Fibroblast of the aortic adventitia (primary cell): ENCODE measurements at regions not wholly inside any gene's neighbourhood (a gene's known extent, or its start where the extent isn't known, plus 50 kb on each side); places are given as distances from the start of the nearest gene placed in this dataset.

Experiments
- DNase-seq: peaks from one replicate; pipeline ENCODE4 v3.0.0-alpha.2; 2010; ENCODE audit warnings: low read depth
- H3K4me3 ChIP-seq: 2 replicates; pipeline ENCODE4 v1.5.1; 2011; ENCODE audit warnings: low read depth, mild to moderate bottlenecking, control low read depth, low read length, moderate library complexity
- CTCF ChIP-seq: IDR thresholded peaks from 2 replicates; pipeline ENCODE4 v1.5.1; 2011; ENCODE audit warnings: mild to moderate bottlenecking, low read length, control low read depth, inconsistent platforms; ENCODE audit not compliant: insufficient read depth

- no peak for DNase-seq
- TF ChIP-seq CTCF: no peak
- H3K4me3 ChIP-seq: no peak overlapping the region
Measured at GRCh38 chr2:161059388-161059787, 100.8 kb upstream of the TANK start.

GRCh38 chr2:161061786-161062185, 98.4 kb upstream of the TANK start:
- H3K4me3 ChIP-seq: no peak overlapping the region
- TF ChIP-seq CTCF: no peak
- no peak for DNase-seq

GRCh38 chr2:161063157-161063945, 96.9 kb upstream of the TANK start:
- H3K4me3 ChIP-seq: peak overlapping the region; percentile 27
- DNase-seq: peak; percentile 94
- peak; percentile 92 for TF ChIP-seq CTCF

GRCh38 chr2:161063946-161064306, 96.3 kb upstream of the TANK start:
- DNase-seq: no peak
- no peak for TF ChIP-seq CTCF
- no peak overlapping the region for H3K4me3 ChIP-seq

GRCh38 chr2:161067846-161068350, 92.3 kb upstream of the TANK start:
- H3K4me3 ChIP-seq: no peak overlapping the region
- TF ChIP-seq CTCF: no peak
- no peak for DNase-seq

- H3K4me3 ChIP-seq: no peak overlapping the region
- no peak for TF ChIP-seq CTCF
- DNase-seq: peak; percentile 26
Measured at GRCh38 chr2:161068670-161069069, 91.6 kb upstream of the TANK start.
